SKM-1 (cell line): ENCODE measurements at regions not wholly inside any gene's neighbourhood (a gene's known extent, or its start where the extent isn't known, plus 50 kb on each side); places are given as distances from the start of the nearest gene placed in this dataset.
"Not testable (repeated sequence)": the region's sequence is repeated elsewhere in the genome, so short reads cannot be mapped to it uniquely, and the experiment has no call there.

Experiments used
- DNase-seq: peaks from one replicate; lab custom pipeline; 2025; ENCODE audit not compliant: unreplicated experiment; lab: John Stamatoyannopoulos, UW

DNA sequence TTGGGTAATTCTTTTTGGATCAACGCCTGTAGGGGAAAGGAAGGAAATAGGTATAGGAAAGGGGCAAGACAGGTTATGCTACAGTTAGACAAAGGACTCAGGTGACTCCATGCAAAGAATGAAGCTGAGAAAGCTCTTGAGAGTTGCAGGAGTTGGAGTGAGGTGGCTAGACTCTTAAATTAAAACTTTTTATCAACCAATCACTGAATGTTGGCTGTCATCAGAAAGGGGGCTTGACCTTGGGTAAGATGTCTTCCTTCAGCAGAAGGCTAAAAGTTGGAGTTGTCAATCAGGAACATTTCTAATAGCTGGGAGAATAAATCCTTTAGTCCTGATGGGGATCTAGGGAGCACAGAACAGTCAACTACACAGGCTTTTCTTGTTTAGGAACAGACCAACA is 595.4 kb downstream of the SLC16A7 start:
- no peak for DNase-seq

DNA sequence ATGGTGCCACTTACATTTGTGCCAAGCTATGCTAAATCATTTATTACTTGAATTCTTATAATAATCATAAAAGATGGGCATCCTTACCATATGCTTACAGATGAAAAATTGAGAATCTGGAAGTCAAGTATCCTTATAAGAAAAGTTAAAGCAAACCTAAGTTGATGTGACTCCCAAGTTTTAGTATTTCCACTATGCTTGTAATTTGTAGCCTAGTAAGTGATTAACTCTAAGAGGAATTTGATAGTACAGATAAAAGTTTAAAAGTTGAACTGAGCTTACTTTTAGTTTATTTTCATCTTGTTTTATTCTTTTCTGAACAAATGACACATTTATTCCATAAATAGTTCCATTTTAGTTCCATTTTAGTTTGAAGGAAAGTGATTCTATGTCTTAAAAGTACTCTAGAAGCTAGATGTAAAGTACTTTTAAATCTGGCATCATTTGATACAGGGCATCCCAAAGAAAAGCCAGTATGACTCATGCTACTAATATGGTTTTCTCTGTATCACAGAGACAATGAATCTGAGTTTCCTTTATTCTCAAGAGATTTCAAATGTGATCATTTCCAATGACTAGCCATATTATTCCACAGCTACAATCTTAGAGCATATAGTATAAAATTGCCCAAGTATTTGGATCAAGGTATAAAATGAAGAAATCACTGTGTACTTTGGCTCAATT is 596.0 kb downstream of the SLC16A7 start:
- no peak for DNase-seq

- no peak for DNase-seq
Measured at GRCh38 chr12:60194678-60195077, 598.8 kb downstream of the SLC16A7 start.

DNA sequence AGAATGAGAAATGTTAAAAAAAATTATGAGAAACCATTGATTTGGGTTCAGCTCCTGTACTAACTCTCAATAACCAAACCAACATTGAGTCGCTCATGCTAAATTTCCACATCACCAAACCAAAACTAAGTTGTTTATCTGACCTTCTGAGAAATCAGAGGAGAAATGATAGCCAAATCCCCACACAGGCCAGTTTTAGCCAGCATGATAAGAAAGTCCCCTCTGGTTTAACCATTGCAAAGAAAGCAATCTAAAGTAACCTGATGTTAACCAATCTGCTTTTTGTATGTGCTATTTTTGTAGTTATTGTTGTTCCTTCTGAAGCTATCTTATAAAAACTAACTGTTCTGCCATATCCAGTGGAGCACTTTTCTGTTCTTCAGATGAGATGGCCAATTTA is 599.7 kb downstream of the SLC16A7 start:
- DNase-seq = no peak

GRCh38 chr12:60196366-60196765 is 600.5 kb downstream of the SLC16A7 start:
- no peak for DNase-seq

GRCh38 chr12:60197589-60197988 is 601.8 kb downstream of the SLC16A7 start:
- DNase-seq = no peak

DNA sequence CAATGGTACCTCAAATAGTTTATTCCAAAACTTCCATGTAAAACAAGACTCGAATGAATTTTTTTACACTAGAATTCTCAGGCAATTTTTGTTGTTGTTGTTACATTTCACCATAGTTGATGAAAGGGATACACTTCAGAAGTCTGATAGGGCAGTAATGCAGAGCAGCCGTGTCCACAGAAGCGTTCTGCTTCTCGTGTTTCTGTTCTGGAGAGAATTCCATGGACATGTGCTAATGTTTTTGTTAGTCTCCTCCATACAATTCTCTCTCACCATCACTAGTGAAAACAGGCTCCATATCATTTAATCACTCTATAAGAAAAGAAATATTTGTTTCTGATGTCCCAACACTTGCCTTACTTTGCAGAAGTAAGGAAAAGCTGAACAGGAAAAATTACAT is 606.1 kb downstream of the SLC16A7 start:
- DNase-seq = no peak

DNA sequence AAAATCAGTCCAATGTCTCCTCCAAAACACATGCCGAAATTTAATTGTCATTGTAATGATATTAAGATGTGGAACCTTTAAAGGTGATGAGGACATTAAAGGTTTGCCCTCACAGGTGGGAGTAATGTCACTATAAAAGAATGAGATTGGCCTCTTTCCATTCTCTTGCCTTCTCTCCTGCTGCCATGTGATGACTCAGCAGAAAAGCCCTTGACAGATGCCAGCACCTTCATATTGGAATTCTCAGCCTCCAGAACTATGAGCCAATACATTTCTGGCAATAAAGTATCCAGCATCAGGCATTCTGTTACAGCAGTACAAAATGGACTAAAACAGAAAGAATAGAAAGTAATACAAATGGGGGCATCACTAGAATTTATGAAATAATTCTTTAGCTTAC is 609.7 kb downstream of the SLC16A7 start:
- DNase-seq = no peak

DNA sequence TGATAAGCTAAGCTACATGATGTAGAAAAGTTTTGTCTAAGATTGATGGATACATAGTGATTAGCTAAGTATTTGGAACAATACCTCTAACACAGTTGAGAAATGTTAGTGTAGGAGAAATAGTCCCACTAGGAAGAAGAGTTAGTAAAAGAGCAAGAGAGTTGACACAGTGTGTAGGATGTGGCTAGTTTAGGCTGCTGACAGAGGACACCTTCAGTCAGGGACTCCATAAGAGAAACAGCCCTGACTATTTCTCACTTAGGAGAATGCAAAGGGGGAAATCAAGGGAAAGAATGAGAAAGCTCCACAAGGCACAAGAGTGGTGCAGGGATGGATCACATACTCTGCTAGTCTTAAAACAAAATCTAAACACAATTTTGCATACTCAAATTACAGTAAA is 613.7 kb downstream of the SLC16A7 start:
- DNase-seq = no peak

DNA sequence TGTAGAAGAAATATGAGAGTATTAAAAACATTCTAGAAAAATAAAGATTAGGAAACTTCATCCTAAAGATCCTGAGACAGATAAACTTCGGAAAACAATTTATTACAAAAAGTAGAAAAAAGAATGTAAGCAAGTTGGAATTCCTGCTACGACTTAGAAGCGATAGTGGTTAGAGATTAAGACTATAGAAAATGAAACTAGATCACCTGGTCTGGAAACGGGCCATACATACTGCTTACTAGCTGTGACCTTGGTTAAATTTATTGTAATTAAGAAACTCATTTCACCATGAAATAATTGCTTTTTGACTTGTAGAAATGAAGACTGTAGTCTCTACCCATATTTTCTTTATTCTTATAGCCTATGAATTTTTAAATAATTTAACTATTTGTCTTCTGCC is 614.1 kb downstream of the SLC16A7 start:
- no peak for DNase-seq

DNA sequence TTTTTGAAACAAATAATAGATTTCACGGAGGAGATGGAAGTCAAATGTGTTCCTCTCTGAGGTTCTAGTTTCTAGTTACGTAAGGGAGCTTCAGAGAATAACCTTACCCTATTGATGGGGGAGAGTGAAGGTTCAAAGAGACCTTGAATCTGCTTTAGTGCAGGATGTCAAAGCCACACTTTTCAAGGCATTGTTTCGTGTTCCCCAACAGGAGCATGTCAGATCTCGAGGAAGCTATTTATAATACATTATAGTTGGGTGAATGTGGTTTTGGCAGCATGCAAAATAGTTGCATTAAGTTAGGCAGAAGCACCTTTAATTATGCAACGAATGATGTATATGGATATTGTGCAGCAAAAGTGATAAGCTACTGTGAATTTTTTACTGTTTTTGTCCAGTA is 614.9 kb downstream of the SLC16A7 start:
- DNase-seq = no peak

GRCh38 chr12:60211244-60211643 is 615.4 kb downstream of the SLC16A7 start:
- no peak for DNase-seq

- no peak for DNase-seq
Measured at GRCh38 chr12:60212159-60213000, 616.6 kb downstream of the SLC16A7 start.

- not testable (repeated sequence) for DNase-seq
Measured at GRCh38 chr12:60213272-60213671, 617.4 kb downstream of the SLC16A7 start.

DNA sequence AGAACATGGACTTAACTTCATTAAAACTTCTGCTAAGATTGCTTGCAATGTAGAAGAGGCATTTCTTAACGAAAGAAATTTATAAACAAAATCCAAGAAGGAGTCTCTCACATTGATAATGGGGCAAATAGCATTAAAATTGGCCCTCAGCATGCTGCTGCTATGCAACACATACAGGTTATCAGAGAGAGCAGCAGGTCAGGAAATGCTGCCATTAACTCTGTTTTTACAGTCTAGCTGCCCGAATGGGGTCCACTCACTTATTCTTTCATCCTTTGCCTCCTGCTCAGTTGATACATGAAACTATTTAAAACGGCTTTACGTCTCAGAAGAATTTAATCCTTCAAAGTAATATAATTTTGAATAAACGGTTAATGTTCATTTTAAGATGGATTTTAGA is 620.4 kb downstream of the SLC16A7 start:
- DNase-seq = no peak

- no peak for DNase-seq
Measured at GRCh38 chr12:60223242-60223641, 627.4 kb downstream of the SLC16A7 start.

DNA sequence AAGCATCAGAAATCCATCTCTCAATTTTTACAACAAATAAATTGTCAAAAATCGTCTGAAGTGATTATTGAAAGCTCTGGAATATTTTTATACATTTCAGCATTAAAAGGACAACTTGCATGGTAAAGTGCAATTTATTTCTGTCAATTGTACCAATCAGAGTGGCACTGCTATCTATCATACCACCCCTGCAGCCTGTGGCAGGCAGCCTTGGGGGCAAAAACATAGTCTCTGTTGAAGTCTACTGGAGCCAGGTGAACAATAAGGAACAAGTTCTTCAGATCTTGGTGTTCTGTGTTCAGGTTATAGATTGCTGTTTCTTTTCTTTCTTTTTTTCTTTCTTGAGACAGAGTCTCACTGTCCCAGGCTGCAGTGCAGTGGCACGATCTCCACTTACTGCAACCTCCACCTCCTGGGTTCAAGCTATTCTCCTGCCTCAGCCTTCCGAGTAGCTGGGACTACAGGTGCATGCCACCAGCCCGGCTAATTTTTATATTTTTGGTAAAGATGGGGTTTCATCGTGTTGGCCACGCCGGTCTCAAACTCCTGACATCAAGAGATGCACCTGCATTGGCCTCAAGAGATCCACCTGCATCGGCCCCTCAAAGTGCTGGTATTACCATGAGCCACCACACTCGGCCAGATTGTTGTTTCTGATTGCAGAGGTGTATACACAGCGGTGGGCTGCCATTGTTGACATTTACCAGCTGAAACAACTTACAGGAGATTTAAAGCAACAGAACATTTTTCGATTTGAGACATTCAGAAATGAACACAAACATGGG is 629.6 kb downstream of the SLC16A7 start:
- DNase-seq = no peak

- DNase-seq = no peak
Measured at GRCh38 chr12:60227916-60228315, 632.1 kb downstream of the SLC16A7 start.

DNA sequence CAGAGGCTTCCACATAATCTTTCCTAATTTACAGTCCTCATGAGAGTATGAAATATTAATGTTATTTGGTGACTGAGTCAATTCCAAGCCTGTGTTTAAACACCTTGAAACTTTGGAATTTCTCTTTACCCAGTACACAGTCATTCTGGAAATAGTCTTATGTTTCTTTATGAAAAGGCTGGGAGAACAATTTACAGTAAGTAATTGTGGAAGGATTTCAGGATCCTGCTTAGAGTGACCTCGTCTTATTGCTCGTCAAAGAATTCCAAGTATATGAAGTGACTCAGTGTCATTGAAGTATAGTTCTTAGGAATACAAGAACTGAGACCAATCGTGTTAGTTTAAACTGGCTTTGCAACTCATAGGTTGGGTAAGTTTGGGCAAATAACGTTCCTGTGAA is 634.2 kb downstream of the SLC16A7 start:
- DNase-seq = no peak

DNA sequence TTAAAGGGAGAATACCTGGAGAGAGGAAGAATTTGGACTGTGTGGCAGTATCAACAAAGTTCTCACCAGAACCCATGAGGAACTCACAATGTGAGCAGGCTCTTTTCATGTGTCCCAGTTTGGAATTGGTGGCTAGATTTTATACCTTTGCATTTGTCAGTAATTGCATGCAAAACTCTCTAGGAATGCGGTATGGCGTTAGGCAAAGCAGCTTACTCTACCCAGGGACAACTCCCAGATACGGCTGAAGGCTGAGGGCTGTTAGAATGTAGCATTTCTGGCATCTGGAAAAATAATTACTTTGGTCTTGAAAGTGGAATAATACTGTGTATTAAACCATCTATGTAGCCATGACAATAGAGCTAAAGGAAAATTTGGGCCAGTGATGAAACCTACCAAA is 635.5 kb downstream of the SLC16A7 start:
- DNase-seq = no peak

DNA sequence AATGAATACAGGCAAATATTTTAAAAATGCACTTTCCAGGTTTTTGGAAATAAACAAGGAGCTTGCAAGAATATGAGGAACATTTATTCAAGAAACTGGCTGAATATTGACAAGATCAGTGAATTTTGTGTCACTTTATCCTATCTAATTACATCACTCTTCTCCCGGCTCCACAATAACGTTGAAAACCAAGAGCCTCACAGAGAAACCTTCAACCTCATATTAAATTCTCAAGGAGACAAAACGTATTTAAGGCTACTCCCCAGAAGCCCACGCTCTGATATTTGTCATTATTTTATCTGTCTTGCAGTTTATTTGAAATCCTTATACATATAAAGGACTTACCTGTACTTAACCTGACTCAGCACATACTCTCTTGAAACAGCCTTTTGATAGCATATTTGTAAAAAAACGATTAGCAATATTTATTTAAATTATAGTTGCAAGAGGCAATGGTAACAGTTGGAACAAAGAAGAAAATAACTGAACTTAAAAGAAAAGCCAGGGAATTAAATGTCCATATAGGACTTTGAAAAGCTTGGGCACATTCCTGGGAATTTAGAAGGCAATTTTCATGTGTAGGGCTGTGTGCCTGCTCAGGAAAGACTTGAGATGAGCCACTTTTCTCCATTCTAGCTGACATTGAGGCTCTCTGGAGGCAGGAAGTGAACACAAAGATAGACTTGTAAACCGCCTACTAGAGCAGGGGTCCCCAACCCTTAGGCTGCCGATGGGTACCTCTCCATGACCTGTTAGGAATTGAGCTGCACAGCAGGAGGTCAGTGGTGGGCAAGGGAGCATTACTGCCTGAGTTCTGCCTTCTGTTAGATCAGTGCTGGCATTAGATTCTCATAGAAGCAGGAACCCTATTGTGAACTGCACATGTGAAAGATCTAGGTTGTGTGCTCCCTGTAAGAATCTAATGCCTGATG is 636.4 kb downstream of the SLC16A7 start:
- DNase-seq = no peak
